A549 (cell line): ENCODE measurements at regions not wholly inside any gene's neighbourhood (a gene's known extent, or its start where the extent isn't known, plus 50 kb on each side); places are given as distances from the start of the nearest gene placed in this dataset.

ENCODE experiments used
- ATAC-seq, 2 experiments: fragments of 200-7000 bp in 1 of 2; fragments of >200 bp in 1 of 2; cut with Nextera tagmentation in 1 of 2; cut with Tn5 transposase in 1 of 2; 3 replicates each; pipeline versions ENCODE4 v1.8.0 to v1.9.1; 2018 to 2020; ENCODE audit warnings: mild to moderate bottlenecking in 1 of 2, moderate library complexity in 1 of 2
- CTCF ChIA-PET: fragments of 300-600 bp; sonication (Branson Sonifier 250); formaldehyde crosslinking; extraction: SDS; loops from one replicate; lab custom pipeline; 2021; ENCODE audit warnings: antibody characterized with exemption, inconsistent platforms; lab: Yijun Ruan, JAX
- POLR2A ChIA-PET: fragments of 350-600 bp; formaldehyde crosslinking; extraction: SDS; loops from one replicate; lab custom pipeline; 2021; ENCODE audit warnings: antibody characterized with exemption, inconsistent platforms; lab: Yijun Ruan, JAX
- DNase-seq, 2 experiments: peaks; one replicate each; pipeline versions ENCODE4 v3.0.0 to v3.0.0-alpha.2; 2011 to 2016; ENCODE audit warnings: low read depth in 1 of 2, low spot score in 1 of 2
- FAIRE-seq: peaks from 2 replicates; lab custom pipeline; 2011; peaks lifted over from hg19 to GRCh38; lab: Jason Lieb, UNC
- H3K27ac ChIP-seq, 2 experiments: fragments of >200 bp; sonication (Bioruptor Twin); formaldehyde crosslinking; 3 replicates each; pipeline ENCODE4 v1.5.1; 2016 to 2017
- H3K4me1 ChIP-seq: fragments of >200 bp; sonication (Bioruptor Twin); formaldehyde crosslinking; 3 replicates; pipeline ENCODE4 v1.6.1; 2016
- H3K4me2 ChIP-seq: fragments of >200 bp; sonication (Bioruptor Twin); formaldehyde crosslinking; 3 replicates; pipeline ENCODE4 v1.6.1; 2016
- H3K4me3 ChIP-seq: fragments of >200 bp; sonication (Bioruptor Twin); formaldehyde crosslinking; 3 replicates; pipeline ENCODE4 v1.5.1; 2016
- H3K9me3 ChIP-seq: fragments of >200 bp; sonication (Bioruptor Twin); formaldehyde crosslinking; 3 replicates; pipeline ENCODE4 v1.6.1; 2016
- ATOH8 ChIP-seq: fragments of 250-450 bp; sonication (Bioruptor Pico); IDR thresholded peaks from 2 replicates; pipeline ENCODE4 v1.5.0; 2020; ENCODE audit warnings: low read depth, mild to moderate bottlenecking, moderate library complexity
- BHLHE40 ChIP-seq: IDR thresholded peaks from 2 replicates; pipeline ENCODE4 v1.6.1; 2012; ENCODE audit warnings: low read depth, low read length, inconsistent platforms
- CBX8 ChIP-seq: fragments of 200-600 bp; sonication (generic); IDR thresholded peaks from 2 replicates; pipeline ENCODE4 v1.6.1; 2016
- CEBPB ChIP-seq, 2 experiments: fragments of >200 bp in 1 of 2; sonication (Bioruptor Twin) in 1 of 2; formaldehyde crosslinking in 1 of 2; IDR thresholded peaks; 2 replicates each; pipeline ENCODE4 v1.6.1; 2012 to 2016
- CTCF ChIP-seq: fragments of >200 bp; sonication (Bioruptor Twin); formaldehyde crosslinking; IDR thresholded peaks from 3 replicates; pipeline ENCODE4 v1.5.1; 2016
- FOXS1 ChIP-seq: fragments of 250-450 bp; sonication (Bioruptor Pico); IDR thresholded peaks from 2 replicates; pipeline ENCODE4 v1.5.0; 2020; ENCODE audit warnings: mild to moderate bottlenecking, moderate library complexity
- HES2 ChIP-seq: fragments of >200 bp; sonication (Bioruptor Twin); formaldehyde crosslinking; IDR thresholded peaks from 2 replicates; pipeline ENCODE4 v1.6.1; 2016
- HOXA7 ChIP-seq: fragments of 250-450 bp; sonication (Bioruptor Pico); IDR thresholded peaks from 2 replicates; pipeline ENCODE4 v1.5.0; 2020; ENCODE audit warnings: mild to moderate bottlenecking, moderate library complexity
- HOXB13 ChIP-seq: fragments of 250-450 bp; sonication (Bioruptor Pico); IDR thresholded peaks from 2 replicates; pipeline ENCODE4 v1.5.0; 2020; ENCODE audit warnings: low read depth, mild to moderate bottlenecking, moderate library complexity
- MAFK ChIP-seq: fragments of 450-650 bp; IDR thresholded peaks from 2 replicates; pipeline ENCODE4 v1.6.1; 2014; ENCODE audit not compliant: partially characterized antibody
- NPAS2 ChIP-seq: fragments of 250-450 bp; sonication (Bioruptor Pico); IDR thresholded peaks from 2 replicates; pipeline ENCODE4 v1.8.0; 2022; ENCODE audit warnings: mild to moderate bottlenecking, moderate library complexity, borderline replicate concordance
- RARB ChIP-seq: fragments of 250-450 bp; sonication (Bioruptor Pico); IDR thresholded peaks from 2 replicates; pipeline ENCODE4 v1.8.0; 2021; ENCODE audit warnings: mild to moderate bottlenecking, moderate library complexity
- RCOR1 ChIP-seq: fragments of 150-350 bp; IDR thresholded peaks from 2 replicates; pipeline ENCODE4 v1.6.1; 2014; ENCODE audit warnings: antibody characterized with exemption, low read length, low read depth
- SMC3 ChIP-seq: fragments of >200 bp; sonication (Bioruptor Twin); formaldehyde crosslinking; IDR thresholded peaks from 3 replicates; pipeline ENCODE4 v1.6.1; 2018; ENCODE audit warnings: inconsistent platforms
- ZNF302 ChIP-seq: fragments of 250-450 bp; sonication (Bioruptor Pico); IDR thresholded peaks from 2 replicates; pipeline ENCODE4 v1.9.0; 2021; ENCODE audit warnings: inconsistent platforms, mild to moderate bottlenecking, moderate library complexity
- WGBS: methylation state at CpG from one replicate; pipeline ENCODE4 v1.1.6; 2017; ENCODE audit errors: missing lambda C conversion rate; 5-methylcytosine and 5-hydroxymethylcytosine counted together
- TF ChIP-seq, protein P1 (sequence below): fragments of >200 bp; sonication (Bioruptor Twin); formaldehyde crosslinking; IDR thresholded peaks from 3 replicates; pipeline ENCODE4 v1.6.1; 2016
- TF ChIP-seq, protein P2 (sequence below): IDR thresholded peaks from 2 replicates; pipeline ENCODE4 v1.6.1; 2012; ENCODE audit warnings: low read depth, borderline replicate concordance
- TF ChIP-seq, protein P3 (sequence below): fragments of 250-450 bp; sonication (Bioruptor Pico); IDR thresholded peaks from 2 replicates; pipeline ENCODE4 v1.5.0; 2021; ENCODE audit warnings: mild to moderate bottlenecking, moderate library complexity, borderline replicate concordance

DNA sequence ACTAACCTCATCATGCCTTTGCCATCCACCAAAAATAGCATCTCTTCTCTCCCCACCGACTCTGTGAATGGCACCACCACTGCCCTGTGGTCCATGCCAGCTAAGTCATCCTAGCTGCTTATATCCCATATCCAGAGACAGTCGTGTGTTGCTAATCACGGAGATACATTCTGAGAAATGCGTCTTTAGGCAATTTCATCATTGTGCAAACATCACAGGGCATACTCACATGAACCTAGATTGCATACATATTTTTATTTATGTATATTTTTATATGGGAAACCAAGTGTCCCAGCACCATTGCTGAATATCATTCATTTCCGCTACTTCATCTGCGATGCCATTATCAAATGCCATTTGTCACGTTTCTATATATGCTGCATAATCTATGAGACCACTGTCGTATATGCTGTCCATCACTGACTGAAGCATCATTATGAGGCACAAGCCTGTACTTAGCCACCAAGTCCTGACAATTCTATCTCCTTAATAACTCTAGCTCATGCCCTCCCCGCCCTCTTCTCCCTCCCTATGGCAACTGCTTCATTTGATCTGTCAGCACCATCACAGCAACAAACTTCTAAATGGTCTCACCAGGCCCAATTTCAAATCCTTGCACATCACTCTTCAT lies 104.2 kb downstream of the HSPH1 start (continued):
- TF ChIP-seq RCOR1 (no peak), BHLHE40 (no peak), HOXB13 (CRISPR knock-in tag) (no peak), CBX8 (no peak)
- TF ChIP-seq, protein P1, sequence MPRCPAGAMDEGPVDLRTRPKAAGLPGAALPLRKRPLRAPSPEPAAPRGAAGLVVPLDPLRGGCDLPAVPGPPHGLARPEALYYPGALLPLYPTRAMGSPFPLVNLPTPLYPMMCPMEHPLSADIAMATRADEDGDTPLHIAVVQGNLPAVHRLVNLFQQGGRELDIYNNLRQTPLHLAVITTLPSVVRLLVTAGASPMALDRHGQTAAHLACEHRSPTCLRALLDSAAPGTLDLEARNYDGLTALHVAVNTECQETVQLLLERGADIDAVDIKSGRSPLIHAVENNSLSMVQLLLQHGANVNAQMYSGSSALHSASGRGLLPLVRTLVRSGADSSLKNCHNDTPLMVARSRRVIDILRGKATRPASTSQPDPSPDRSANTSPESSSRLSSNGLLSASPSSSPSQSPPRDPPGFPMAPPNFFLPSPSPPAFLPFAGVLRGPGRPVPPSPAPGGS = no peak

DNA sequence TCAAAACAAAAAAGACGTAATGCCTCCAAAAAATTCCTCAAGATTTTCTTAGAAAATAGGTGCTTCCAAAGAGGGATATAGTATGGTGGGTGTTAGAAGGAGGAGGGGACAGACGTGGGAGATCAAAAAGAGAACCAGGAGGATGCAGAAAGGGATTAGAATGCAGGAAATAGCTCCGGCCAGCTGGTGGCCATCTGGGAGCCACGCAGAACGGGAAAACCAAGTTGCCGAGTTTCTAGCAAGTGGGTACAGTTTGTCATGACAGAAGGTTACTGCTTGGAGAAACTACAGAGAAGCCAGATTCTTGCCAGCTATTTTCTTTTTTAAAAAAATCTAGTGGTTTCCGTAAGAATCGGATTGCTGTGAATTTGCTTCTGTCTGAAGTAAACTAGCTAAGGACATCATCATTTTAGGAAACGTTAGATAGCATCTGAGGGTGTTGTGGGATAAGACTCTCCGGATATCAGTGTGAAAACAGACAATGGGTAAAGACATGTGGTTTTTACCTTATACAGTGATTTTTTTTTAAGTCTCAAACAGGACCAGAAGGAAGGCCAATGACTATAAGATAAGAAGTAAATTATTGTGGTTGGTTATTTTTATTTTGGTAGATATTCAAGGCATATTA lies 104.9 kb downstream of the HSPH1 start:
- no peak overlapping the region for H3K4me3 ChIP-seq
- CTCF ChIA-PET = interaction anchor here (0.6 to 1.6 kb wide), 3 partner anchors 12 to 61 kb away, joined by 3 to 6 read pairs (median 3); no protein-coding TSS in a partner anchor
- no peak for TF ChIP-seq NPAS2 (CRISPR knock-in tag)
- TF ChIP-seq, protein P2, sequence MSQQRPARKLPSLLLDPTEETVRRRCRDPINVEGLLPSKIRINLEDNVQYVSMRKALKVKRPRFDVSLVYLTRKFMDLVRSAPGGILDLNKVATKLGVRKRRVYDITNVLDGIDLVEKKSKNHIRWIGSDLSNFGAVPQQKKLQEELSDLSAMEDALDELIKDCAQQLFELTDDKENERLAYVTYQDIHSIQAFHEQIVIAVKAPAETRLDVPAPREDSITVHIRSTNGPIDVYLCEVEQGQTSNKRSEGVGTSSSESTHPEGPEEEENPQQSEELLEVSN = no peak
- no peak for TF ChIP-seq SMC3
- TF ChIP-seq HOXA7 (CRISPR knock-in tag) = no peak
- TF ChIP-seq HES2 = no peak
- no peak for TF ChIP-seq RARB (CRISPR knock-in tag)
- TF ChIP-seq FOXS1 (CRISPR knock-in tag) = no peak
- TF ChIP-seq MAFK = no peak
- TF ChIP-seq, protein P3, sequence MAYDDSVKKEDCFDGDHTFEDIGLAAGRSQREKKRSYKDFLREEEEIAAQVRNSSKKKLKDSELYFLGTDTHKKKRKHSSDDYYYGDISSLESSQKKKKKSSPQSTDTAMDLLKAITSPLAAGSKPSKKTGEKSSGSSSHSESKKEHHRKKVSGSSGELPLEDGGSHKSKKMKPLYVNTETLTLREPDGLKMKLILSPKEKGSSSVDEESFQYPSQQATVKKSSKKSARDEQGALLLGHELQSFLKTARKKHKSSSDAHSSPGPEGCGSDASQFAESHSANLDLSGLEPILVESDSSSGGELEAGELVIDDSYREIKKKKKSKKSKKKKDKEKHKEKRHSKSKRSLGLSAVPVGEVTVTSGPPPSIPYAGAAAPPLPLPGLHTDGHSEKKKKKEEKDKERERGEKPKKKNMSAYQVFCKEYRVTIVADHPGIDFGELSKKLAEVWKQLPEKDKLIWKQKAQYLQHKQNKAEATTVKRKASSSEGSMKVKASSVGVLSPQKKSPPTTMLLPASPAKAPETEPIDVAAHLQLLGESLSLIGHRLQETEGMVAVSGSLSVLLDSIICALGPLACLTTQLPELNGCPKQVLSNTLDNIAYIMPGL (CRISPR knock-in tag) = no peak
- TF ChIP-seq ATOH8 = no peak
- no peak for TF ChIP-seq ZNF302 (CRISPR knock-in tag)
- TF ChIP-seq CEBPB (IDR thresholded peaks at IDR 0.05) = no peak
- TF ChIP-seq CTCF = no peak
- TF ChIP-seq, all 56 proteins: peak for 0
- ATAC-seq = no peak
- Histone ChIP-seq H3K4me2 (no peak overlapping the region), H3K27ac (no peak overlapping the region), H3K4me1 (no peaks in the 10 kb centered on the region), H3K9me3 (no peaks in the 10 kb centered on the region)
- FAIRE-seq = no peak
- WGBS = 66% methylated on average over 10 of the region's 10 CpGs
- DNase-seq = no peak
- POLR2A ChIA-PET = interaction anchor here (0.6 kb wide), 1 partner anchor 439 kb away, joined by 3 read pairs; the partner anchor contains the start of gene USPL1
